ENCODE measurements at regions not wholly inside any gene's neighbourhood (a gene's known extent, or its start where the extent isn't known, plus 50 kb on each side); places are given as distances from the start of the nearest gene placed in this dataset.

DNA sequence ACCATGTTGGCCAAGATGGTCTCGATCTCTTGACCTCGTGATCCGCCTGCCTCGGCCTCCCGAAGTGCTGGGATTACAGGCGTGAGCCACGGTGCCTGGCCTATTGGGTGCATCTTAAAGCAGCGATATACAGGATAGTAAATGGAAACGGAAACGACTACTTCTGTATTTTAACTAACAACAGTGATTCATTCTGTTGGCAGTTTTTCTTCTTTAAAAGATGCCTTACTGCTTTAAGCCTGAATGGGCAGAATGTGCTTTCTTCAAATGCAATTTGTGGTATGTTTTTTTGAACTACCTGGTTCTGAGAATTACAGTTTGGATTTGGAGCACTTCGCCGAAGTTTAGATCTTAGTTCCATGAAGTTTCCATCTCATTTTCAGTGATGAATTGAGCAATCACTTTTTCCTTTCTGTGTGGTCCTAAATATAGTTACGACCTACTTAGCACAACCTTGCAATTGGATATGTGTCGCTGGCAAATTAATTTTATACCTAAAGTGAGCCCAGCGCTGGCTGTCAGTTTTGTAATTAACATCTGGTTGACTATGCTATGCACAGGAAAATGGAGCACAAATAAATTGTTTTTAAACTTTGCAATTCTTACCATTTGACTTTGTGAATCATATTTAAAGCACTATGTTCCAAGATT is 53.6 kb upstream of the EIF5 start:
- TF ChIP-seq TAF1 (IDR thresholded peaks at IDR 0.05; ENCODE audit: low read depth, low read length) (no peak), POLR2A (IDR thresholded peaks at IDR 0.05; ENCODE audit: control extremely low read depth in 1 of 2, low read depth in 2 of 2, low read length in 2 of 2) (no peak), FOSL1 (IDR thresholded peaks at IDR 0.05; ENCODE audit: insufficient read depth, low read depth, low read length) (no peak), EZH2 (IDR thresholded peaks at IDR 0.05; ENCODE audit: low read depth, low read length, severe bottlenecking) (no peak), JUN (IDR thresholded peaks at IDR 0.05; ENCODE audit: low read depth, low read length) (no peak), SRF (IDR thresholded peaks at IDR 0.05; ENCODE audit: low read depth, low read length) (no peak), NRF1 (IDR thresholded peaks at IDR 0.05; ENCODE audit: low read depth, low read length) (no peak), TBP (IDR thresholded peaks at IDR 0.05; ENCODE audit: low read depth, low read length) (no peak), RAD21 (IDR thresholded peaks at IDR 0.05 in 1 of 2, conservative IDR thresholded peaks at IDR 0.05 in 1 of 2; ENCODE audit: low read depth in 2 of 2, low read length in 2 of 2) (no peak), SP1 (IDR thresholded peaks at IDR 0.05; ENCODE audit: low read depth, low read length) (no peak), POLR2AphosphoS5 (IDR thresholded peaks at IDR 0.05; ENCODE audit: low read depth, low read length) (no peak)
- TF ChIP-seq, protein P1, sequence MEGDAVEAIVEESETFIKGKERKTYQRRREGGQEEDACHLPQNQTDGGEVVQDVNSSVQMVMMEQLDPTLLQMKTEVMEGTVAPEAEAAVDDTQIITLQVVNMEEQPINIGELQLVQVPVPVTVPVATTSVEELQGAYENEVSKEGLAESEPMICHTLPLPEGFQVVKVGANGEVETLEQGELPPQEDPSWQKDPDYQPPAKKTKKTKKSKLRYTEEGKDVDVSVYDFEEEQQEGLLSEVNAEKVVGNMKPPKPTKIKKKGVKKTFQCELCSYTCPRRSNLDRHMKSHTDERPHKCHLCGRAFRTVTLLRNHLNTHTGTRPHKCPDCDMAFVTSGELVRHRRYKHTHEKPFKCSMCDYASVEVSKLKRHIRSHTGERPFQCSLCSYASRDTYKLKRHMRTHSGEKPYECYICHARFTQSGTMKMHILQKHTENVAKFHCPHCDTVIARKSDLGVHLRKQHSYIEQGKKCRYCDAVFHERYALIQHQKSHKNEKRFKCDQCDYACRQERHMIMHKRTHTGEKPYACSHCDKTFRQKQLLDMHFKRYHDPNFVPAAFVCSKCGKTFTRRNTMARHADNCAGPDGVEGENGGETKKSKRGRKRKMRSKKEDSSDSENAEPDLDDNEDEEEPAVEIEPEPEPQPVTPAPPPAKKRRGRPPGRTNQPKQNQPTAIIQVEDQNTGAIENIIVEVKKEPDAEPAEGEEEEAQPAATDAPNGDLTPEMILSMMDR (IDR thresholded peaks at IDR 0.05; ENCODE audit: control extremely low read depth in 1 of 3, insufficient read depth in 1 of 3, low read depth in 1 of 3, low read length in 3 of 3): no peak
- TF ChIP-seq, protein P2, sequence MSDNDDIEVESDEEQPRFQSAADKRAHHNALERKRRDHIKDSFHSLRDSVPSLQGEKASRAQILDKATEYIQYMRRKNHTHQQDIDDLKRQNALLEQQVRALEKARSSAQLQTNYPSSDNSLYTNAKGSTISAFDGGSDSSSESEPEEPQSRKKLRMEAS (IDR thresholded peaks at IDR 0.05): no peak
- TF ChIP-seq, protein P3, sequence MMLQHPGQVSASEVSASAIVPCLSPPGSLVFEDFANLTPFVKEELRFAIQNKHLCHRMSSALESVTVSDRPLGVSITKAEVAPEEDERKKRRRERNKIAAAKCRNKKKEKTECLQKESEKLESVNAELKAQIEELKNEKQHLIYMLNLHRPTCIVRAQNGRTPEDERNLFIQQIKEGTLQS (IDR thresholded peaks at IDR 0.05; ENCODE audit: insufficient read depth, low read depth, low read length): no peak
